GM12872 (cell line): ENCODE measurements at regions not wholly inside any gene's neighbourhood (a gene's known extent, or its start where the extent isn't known, plus 50 kb on each side); places are given as distances from the start of the nearest gene placed in this dataset.

Source experiments
- TF ChIP-seq, protein P1 (sequence below): IDR thresholded peaks from 3 replicates; pipeline ENCODE4 v1.5.1; 2011; ENCODE audit warnings: low read depth, mild to moderate bottlenecking, low read length, moderate library complexity; ENCODE audit not compliant: insufficient read depth

DNA sequence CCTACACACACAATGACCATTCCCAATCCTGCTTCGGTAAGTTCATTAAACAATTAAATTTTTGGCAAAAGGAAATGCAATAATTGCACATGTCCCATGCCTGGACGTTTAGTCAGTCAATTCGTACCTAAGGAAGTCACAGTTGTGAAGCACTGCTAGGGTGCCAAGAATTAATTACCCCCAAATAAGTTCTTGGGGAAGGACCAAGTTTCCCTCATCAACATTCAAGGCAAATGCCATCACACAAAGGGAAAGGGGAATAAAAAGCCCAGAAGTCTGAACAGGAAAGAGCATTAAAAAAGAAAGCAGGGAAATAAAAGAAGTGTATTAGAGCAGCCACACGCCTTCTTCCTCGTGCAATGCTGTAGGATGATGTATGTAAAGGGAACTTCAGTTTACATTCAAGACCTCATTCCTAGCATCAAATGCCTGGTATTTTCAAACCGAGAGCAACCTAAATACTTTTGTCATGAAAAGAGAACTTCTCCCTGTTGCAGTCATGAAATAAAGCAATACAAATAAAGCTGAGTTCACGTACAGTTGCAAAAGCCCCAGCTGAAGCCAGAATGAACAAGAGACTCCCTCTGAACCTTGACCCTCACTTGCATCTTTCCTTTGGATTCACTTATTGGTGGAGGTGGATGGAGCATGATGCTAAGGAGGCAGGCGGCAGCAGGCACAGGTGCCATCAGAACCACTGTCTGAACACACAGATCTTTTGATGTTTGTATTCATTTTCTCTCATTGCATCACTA is 124.0 kb upstream of the PPARGC1A start:
- TF ChIP-seq, protein P1, sequence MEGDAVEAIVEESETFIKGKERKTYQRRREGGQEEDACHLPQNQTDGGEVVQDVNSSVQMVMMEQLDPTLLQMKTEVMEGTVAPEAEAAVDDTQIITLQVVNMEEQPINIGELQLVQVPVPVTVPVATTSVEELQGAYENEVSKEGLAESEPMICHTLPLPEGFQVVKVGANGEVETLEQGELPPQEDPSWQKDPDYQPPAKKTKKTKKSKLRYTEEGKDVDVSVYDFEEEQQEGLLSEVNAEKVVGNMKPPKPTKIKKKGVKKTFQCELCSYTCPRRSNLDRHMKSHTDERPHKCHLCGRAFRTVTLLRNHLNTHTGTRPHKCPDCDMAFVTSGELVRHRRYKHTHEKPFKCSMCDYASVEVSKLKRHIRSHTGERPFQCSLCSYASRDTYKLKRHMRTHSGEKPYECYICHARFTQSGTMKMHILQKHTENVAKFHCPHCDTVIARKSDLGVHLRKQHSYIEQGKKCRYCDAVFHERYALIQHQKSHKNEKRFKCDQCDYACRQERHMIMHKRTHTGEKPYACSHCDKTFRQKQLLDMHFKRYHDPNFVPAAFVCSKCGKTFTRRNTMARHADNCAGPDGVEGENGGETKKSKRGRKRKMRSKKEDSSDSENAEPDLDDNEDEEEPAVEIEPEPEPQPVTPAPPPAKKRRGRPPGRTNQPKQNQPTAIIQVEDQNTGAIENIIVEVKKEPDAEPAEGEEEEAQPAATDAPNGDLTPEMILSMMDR, result no peak

DNA sequence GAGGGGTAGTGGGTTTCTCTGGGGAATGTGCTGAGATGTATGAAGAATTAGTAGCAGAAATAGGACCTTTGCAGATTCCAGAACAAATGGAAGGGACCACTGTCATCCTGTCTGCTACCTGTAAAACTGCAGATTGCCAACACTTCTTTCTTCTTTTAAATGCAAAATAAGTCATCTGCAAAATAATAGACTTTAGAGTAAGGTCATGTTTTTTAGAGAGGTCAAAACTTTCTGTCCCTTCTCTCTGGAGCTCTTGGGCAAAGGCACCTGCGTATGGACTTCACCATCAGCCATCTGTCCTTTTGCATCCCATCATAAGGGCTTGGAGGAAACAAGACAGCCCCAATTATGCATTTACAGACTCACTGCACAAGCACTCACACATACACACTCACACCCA is 121.1 kb upstream of the PPARGC1A start:
- TF ChIP-seq, protein P1, result no peak

DNA sequence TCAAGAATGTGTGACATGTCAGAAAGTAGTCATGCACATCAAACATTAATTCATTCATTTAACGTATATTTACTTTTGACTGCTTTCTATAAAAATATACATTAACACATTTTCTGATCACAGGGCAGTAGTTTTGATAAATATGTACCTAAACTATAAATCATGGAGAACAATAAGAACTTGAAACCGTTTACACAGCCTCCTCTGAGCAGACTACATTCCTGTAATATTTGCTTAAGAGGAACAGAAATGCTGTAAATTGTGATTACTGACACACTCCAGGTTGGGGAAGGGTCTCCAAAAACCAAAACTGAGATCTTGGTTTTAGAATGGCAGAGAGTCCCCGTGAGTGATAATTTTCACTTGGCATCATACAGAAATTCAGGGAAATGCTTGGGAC is 120.7 kb upstream of the PPARGC1A start:
- TF ChIP-seq, protein P1, result no peak

DNA sequence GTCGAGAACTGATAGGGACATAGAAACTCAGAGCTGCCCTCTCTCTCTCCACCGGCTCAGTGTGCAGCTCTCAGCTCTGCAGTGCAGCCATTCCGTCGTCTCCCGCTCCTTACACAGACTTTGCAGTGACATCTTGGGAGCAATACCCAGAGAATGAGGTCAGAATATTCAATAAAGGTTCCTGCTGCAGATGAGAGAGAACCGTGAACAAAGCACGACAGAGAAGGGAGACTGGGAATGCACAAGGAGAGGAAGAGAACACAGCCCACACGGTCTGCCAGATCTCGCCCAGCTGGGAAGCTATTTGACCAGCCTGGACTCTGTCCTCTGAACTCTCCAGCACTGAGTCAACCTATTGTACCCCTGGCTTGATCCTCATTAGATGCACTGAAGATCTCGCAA is 118.0 kb upstream of the PPARGC1A start:
- TF ChIP-seq, protein P1, result no peak

DNA sequence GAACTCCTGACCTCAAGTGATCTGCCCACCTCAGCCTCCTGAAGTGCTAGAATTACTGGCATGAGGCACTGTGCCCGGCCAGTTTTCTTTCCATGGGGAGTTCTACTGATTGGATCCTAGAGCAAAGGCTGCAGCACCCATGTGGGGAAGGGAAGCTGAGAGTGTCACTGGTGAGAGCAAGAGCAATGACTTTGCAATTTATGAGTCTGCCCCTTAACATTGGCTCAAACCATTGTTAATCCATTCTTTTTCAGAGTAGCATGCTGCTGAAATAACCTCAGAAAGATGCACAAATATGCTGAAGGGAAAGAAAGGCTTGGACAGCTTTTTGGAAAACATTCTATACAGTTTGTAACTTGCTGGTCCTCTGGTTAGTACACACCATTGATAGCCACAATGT is 116.4 kb upstream of the PPARGC1A start:
- TF ChIP-seq, protein P1, result no peak

DNA sequence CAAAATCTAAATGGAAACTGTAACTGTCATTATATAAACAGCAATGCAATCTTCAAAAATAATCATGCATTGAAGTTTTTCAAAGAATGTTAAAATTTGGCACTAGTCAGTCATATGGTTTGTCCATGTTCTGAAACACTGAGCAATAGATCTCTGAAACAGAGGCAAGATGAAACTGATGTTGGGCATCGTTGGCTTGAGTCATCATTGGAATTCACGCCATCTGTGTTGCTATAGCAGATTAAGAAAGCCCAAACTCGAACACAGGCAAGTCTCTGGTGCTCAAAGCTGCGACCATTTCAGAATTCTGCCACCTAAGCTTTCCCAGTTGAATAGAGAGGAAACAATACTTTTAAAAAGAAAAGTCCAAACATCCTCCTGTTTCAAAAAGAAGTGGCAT is 114.1 kb upstream of the PPARGC1A start:
- TF ChIP-seq, protein P1, result no peak

- TF ChIP-seq, protein P1, result no peak
These were observed 113.6 kb upstream of the PPARGC1A start for GRCh38 chr4:24003496-24003895.
